ENCODE measurements at regions not wholly inside any gene's neighbourhood (a gene's known extent, or its start where the extent isn't known, plus 50 kb on each side); places are given as distances from the start of the nearest gene placed in this dataset.

DNA sequence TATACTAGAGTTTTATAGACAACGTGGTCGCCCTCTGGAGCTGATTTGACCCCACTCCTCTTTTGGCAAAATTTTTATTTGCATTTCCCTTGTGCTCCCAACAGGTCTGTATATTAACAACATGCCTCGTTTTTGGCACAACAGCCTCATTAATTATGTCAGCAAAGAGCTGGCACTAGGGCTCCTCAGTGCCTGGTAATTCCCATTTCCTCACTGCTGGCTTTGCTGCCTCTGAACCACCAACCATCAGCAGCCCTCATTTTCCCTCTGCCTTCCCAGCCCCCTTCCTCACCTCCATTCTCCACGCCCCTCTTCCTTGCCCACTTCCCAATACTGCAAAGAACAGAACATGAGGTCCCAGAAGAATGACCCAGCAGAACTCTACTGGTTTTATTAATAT is 204.8 kb downstream of the ABHD5 start:
- TF ChIP-seq POLR2AphosphoS5 (IDR thresholded peaks at IDR 0.05) (no peak), POLR2A (IDR thresholded peaks at IDR 0.05) (no peak)
- TF ChIP-seq, protein P1, sequence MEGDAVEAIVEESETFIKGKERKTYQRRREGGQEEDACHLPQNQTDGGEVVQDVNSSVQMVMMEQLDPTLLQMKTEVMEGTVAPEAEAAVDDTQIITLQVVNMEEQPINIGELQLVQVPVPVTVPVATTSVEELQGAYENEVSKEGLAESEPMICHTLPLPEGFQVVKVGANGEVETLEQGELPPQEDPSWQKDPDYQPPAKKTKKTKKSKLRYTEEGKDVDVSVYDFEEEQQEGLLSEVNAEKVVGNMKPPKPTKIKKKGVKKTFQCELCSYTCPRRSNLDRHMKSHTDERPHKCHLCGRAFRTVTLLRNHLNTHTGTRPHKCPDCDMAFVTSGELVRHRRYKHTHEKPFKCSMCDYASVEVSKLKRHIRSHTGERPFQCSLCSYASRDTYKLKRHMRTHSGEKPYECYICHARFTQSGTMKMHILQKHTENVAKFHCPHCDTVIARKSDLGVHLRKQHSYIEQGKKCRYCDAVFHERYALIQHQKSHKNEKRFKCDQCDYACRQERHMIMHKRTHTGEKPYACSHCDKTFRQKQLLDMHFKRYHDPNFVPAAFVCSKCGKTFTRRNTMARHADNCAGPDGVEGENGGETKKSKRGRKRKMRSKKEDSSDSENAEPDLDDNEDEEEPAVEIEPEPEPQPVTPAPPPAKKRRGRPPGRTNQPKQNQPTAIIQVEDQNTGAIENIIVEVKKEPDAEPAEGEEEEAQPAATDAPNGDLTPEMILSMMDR (IDR thresholded peaks at IDR 0.05) = no peak

Data from gastroesophageal sphincter (tissue), 3 donors.